GM12878 (cell line): ENCODE measurements at regions not wholly inside any gene's neighbourhood (a gene's known extent, or its start where the extent isn't known, plus 50 kb on each side); places are given as distances from the start of the nearest gene placed in this dataset.

Experiments used
- ATAC-seq: fragments of 200-7000 bp; cut with Tn5 transposase; 3 replicates; pipeline ENCODE4 v1.9.1; 2020; ENCODE audit warnings: mild to moderate bottlenecking, moderate library complexity
- BruUV-seq: library from RNA; stranded (reverse); fragments of 400-500 nt; replicated peaks from 2 replicates; lab custom pipeline; 2021; lab: Mats Ljungman, UMichigan
- CTCF ChIA-PET: fragments of 300-600 bp; sonication (Branson Sonifier 250); formaldehyde crosslinking; extraction: SDS; loops from one replicate; lab custom pipeline; 2021; ENCODE audit warnings: inconsistent platforms; lab: Yijun Ruan, JAX
- POLR2A ChIA-PET: fragments of 350-600 bp; formaldehyde crosslinking; extraction: SDS; loops from one replicate; lab custom pipeline; 2021; ENCODE audit warnings: inconsistent platforms; lab: Charles Lee
- RAD21 ChIA-PET: fragments of 300-600 bp; sonication (Branson Sonifier 250); formaldehyde crosslinking; loops from one replicate; lab custom pipeline; 2023; ENCODE audit warnings: antibody characterized with exemption; ENCODE audit not compliant: unreplicated experiment; lab: Charles Lee
- SMC1A ChIA-PET: fragments of 300-600 bp; sonication (Branson Sonifier 250); formaldehyde crosslinking; loops from one replicate; lab custom pipeline; 2023; ENCODE audit not compliant: unreplicated experiment, uncharacterized antibody; lab: Charles Lee
- DNase-seq: peaks from one replicate; pipeline ENCODE4 v3.0.0-alpha.2; 2011; ENCODE audit warnings: low read depth, low spot score
- FAIRE-seq: peaks from 3 replicates; lab custom pipeline; 2011; peaks lifted over from hg19 to GRCh38; lab: Jason Lieb, UNC
- H2AFZ ChIP-seq: 2 replicates; pipeline ENCODE4 v1.6.0; 2011; ENCODE audit warnings: low read depth, low read length, control low read depth; ENCODE audit not compliant: control insufficient read depth
- H3K27ac ChIP-seq: 2 replicates; pipeline ENCODE4 v1.5.1; 2011; ENCODE audit warnings: control low read depth; ENCODE audit not compliant: control insufficient read depth, insufficient read depth
- H3K27me3 ChIP-seq, 2 experiments: replicated peaks in 1 of 2; 2 replicates each; pipeline versions ENCODE4 v1.6.0 to v1.6.1; 2011; ENCODE audit warnings: low read length in 1 of 2; ENCODE audit not compliant: control insufficient read depth in 2 of 2, insufficient read depth in 2 of 2
- H3K36me3 ChIP-seq, 2 experiments: 2 replicates each; pipeline ENCODE4 v1.5.1; 2011; ENCODE audit warnings: low read length in 1 of 2; ENCODE audit not compliant: control insufficient read depth in 2 of 2, insufficient read depth in 2 of 2
- H3K4me1 ChIP-seq: 2 replicates; pipeline ENCODE4 v1.6.1; 2011; ENCODE audit warnings: mild to moderate bottlenecking, low read length, moderate library complexity, mixed read lengths; ENCODE audit not compliant: control insufficient read depth, insufficient read depth
- H3K4me2 ChIP-seq: 2 replicates; pipeline ENCODE4 v1.6.0; 2011; ENCODE audit warnings: control low read depth; ENCODE audit not compliant: control insufficient read depth, insufficient read depth
- H3K4me3 ChIP-seq: fragments of 200-600 bp; sonication (generic); 2 replicates; pipeline ENCODE4 v1.5.1; 2016
- H3K79me2 ChIP-seq: 2 replicates; pipeline ENCODE4 v1.6.0; 2011; ENCODE audit warnings: low read length; ENCODE audit not compliant: control insufficient read depth, insufficient read depth
- H3K9ac ChIP-seq: 2 replicates; pipeline ENCODE4 v1.8.0; 2011; ENCODE audit warnings: low read length, control low read depth, mixed read lengths; ENCODE audit not compliant: control insufficient read depth, insufficient read depth
- H3K9me3 ChIP-seq: replicated peaks from 3 replicates; pipeline ENCODE4 v1.5.1; 2011; ENCODE audit warnings: mild to moderate bottlenecking, low read length; ENCODE audit not compliant: control insufficient read depth, insufficient read depth
- H4K20me1 ChIP-seq: 2 replicates; pipeline ENCODE4 v1.6.0; 2011; ENCODE audit not compliant: control insufficient read depth, insufficient read depth
- ATF7 ChIP-seq: fragments of 450-650 bp; IDR thresholded peaks from 2 replicates; pipeline ENCODE4 v1.6.1; 2016; ENCODE audit warnings: low read depth, mild to moderate bottlenecking
- BACH1 ChIP-seq: fragments of 450-650 bp; IDR thresholded peaks from 2 replicates; pipeline ENCODE4 v1.6.1; 2017; ENCODE audit warnings: mild to moderate bottlenecking, borderline replicate concordance
- CHD1 ChIP-seq: IDR thresholded peaks from 2 replicates; pipeline ENCODE4 v1.6.1; 2012; ENCODE audit warnings: low read depth, low read length, improper control_type of control experiment
- CREM ChIP-seq: IDR thresholded peaks from 2 replicates; pipeline ENCODE4 v1.6.1; 2014; ENCODE audit warnings: antibody characterized with exemption, low read depth
- DPF2 ChIP-seq: fragments of 450-650 bp; IDR thresholded peaks from 2 replicates; pipeline ENCODE4 v1.6.1; 2017; ENCODE audit warnings: mild to moderate bottlenecking
- EED ChIP-seq: sonication (generic); IDR thresholded peaks from 2 replicates; pipeline ENCODE4 v1.6.1; 2016; ENCODE audit warnings: antibody characterized with exemption, low read depth
- GABPA ChIP-seq: IDR thresholded peaks from 2 replicates; pipeline ENCODE4 v1.6.1; 2014; ENCODE audit warnings: antibody characterized with exemption, low read depth, mild to moderate bottlenecking, inconsistent platforms
- HDAC2 ChIP-seq: fragments of 200-600 bp; sonication (generic); IDR thresholded peaks from 2 replicates; pipeline ENCODE4 v1.6.1; 2017
- HDGF ChIP-seq: fragments of 450-650 bp; IDR thresholded peaks from 2 replicates; pipeline ENCODE4 v1.6.1; 2016; ENCODE audit warnings: antibody characterized with exemption
- POU2F2 ChIP-seq: IDR thresholded peaks from 3 replicates; pipeline ENCODE4 v1.6.1; 2011; ENCODE audit warnings: low read depth, mild to moderate bottlenecking, low read length, borderline replicate concordance
- RAD51 ChIP-seq: fragments of 450-650 bp; IDR thresholded peaks from 2 replicates; pipeline ENCODE4 v1.6.1; 2016; ENCODE audit warnings: moderate library complexity, mild to moderate bottlenecking, inconsistent platforms
- SPI1 ChIP-seq: IDR thresholded peaks from 2 replicates; pipeline ENCODE4 v1.6.1; 2011; ENCODE audit warnings: low read depth, mild to moderate bottlenecking, low read length, moderate library complexity, borderline replicate concordance; ENCODE audit not compliant: insufficient read depth
- STAT3 ChIP-seq: IDR thresholded peaks from 2 replicates; pipeline ENCODE4 v1.6.1; 2011; ENCODE audit warnings: low read depth, low read length, improper control_type of control experiment
- WGBS: methylation state at CpG from one replicate; pipeline ENCODE4 v1.1.6; 2016; ENCODE audit warnings: low lambda C conversion rate; ENCODE audit not compliant: insufficient replicate concordance, insufficient coverage; ENCODE audit errors: missing lambda C conversion rate; 5-methylcytosine and 5-hydroxymethylcytosine counted together
- in situ Hi-C: fragments of 300-500 bp; cut with MboI; formaldehyde crosslinking; loops from 9 replicates; pipeline ENCODE4 v1.14.3; 2018; ENCODE audit warnings: mixed read lengths
- intact Hi-C: fragments of 100-400 bp; cut with micrococcal nuclease; formaldehyde crosslinking; loops from one replicate; pipeline ENCODE4 v1.14.2; 2022; ENCODE audit not compliant: unreplicated experiment
- TF ChIP-seq, protein P1 (sequence below): IDR thresholded peaks from 2 replicates; pipeline ENCODE4 v1.6.1; 2012; ENCODE audit warnings: low read depth, low read length, improper control_type of control experiment
- TF ChIP-seq, protein P2 (sequence below), 3 experiments: IDR thresholded peaks in 2 of 3; conservative IDR thresholded peaks in 1 of 3; 2 replicates each; pipeline ENCODE4 v1.5.1; 2011; ENCODE audit warnings: low read depth in 3 of 3, low read length in 3 of 3, mild to moderate bottlenecking in 3 of 3, control low read depth in 2 of 3, moderate library complexity in 2 of 3, inconsistent platforms in 1 of 3, mixed read lengths in 1 of 3; ENCODE audit not compliant: control insufficient read depth in 2 of 3, insufficient read depth in 1 of 3; ENCODE audit errors: extremely low read depth in 1 of 3
- TF ChIP-seq, protein P3 (sequence below): fragments of 450-650 bp; IDR thresholded peaks from 2 replicates; pipeline ENCODE4 v1.6.1; 2016; ENCODE audit warnings: mild to moderate bottlenecking
- TF ChIP-seq, protein P4 (sequence below): fragments of 450-650 bp; IDR thresholded peaks from 2 replicates; pipeline ENCODE4 v1.6.1; 2017; ENCODE audit warnings: antibody characterized with exemption, mild to moderate bottlenecking, moderate library complexity
- TF ChIP-seq, protein P5 (sequence below): fragments of 450-650 bp; IDR thresholded peaks from 2 replicates; pipeline ENCODE4 v1.6.1; 2016; ENCODE audit warnings: mild to moderate bottlenecking

DNA sequence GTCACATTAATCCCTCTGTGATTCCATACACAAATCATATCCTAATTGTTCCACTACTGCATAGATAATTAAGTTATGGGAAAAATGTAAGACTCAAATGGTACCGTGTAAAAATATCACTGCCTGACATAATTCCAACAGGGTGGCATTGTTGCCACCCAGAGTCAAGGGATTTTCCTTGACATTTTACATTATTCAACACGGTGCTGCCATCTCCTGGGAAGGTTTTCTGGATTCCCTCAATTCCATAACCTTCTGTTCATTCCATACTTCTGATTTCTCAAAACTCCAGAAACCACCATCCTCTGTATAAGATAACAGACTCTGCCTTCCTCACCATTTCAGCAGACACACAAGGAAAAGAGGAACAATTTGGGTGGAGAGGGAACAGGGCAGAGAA is 495.9 kb downstream of the XPNPEP1 start (continued):
- TF ChIP-seq SPI1, result no peak
- no peak for TF ChIP-seq POU2F2
- TF ChIP-seq BACH1, result no peak
- TF ChIP-seq RAD51, result no peak
- no peak for TF ChIP-seq HDAC2
- no peak for TF ChIP-seq CHD1
- TF ChIP-seq DPF2, result no peak
- TF ChIP-seq, protein P1, sequence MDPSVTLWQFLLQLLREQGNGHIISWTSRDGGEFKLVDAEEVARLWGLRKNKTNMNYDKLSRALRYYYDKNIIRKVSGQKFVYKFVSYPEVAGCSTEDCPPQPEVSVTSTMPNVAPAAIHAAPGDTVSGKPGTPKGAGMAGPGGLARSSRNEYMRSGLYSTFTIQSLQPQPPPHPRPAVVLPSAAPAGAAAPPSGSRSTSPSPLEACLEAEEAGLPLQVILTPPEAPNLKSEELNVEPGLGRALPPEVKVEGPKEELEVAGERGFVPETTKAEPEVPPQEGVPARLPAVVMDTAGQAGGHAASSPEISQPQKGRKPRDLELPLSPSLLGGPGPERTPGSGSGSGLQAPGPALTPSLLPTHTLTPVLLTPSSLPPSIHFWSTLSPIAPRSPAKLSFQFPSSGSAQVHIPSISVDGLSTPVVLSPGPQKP, result no peak
- TF ChIP-seq CREM, result no peak
- TF ChIP-seq EED, result no peak
- no peak for TF ChIP-seq STAT3
- TF ChIP-seq, all 136 proteins: peak for 0

DNA sequence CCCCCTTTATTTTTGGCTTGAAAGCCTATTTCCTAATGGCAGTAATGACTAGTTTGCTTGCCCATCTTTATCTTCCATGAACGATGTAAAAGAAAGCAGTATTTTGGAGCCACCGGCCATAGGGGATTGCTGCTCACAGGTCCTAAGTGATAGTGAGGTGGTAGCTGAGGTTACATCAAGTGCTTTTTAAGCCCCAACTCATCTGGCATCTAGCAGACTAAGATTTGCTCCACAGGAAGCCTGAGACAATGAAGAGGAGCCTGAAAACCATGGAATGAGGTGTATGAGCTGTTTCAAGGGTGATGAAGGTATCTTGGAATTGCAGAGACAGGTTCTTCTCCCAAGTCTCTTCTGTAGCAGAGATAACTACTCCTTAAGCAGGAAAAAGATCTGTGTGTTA is 496.3 kb downstream of the XPNPEP1 start:
- H3K4me3 ChIP-seq, result no peak overlapping the region
- ChIA-PET RAD21 (no interaction called here), SMC1A (no interaction called here), POLR2A (no interaction called here), CTCF (no interaction called here)
- H3K36me3 ChIP-seq, result no peaks in the 10 kb centered on the region
- no peak overlapping the region for H3K4me2 ChIP-seq
- H3K79me2 ChIP-seq, result no peaks in the 10 kb centered on the region
- H3K4me1 ChIP-seq, result no peaks in the 10 kb centered on the region
- intact Hi-C loops (no loop called here), in situ Hi-C loops (no loop called here)
- H4K20me1 ChIP-seq, result no peaks in the 10 kb centered on the region
- H2AFZ ChIP-seq, result no peak overlapping the region
- FAIRE-seq, result no peak
- no peak overlapping the region for H3K9ac ChIP-seq
- no peaks in the 10 kb centered on the region for H3K27me3 ChIP-seq
- H3K27ac ChIP-seq, result no peak overlapping the region
- no peak for ATAC-seq
- DNase-seq, result no peak
- WGBS, result 67% methylated on average over 2 of the region's 2 CpGs
- H3K9me3 ChIP-seq, result no peaks in the 10 kb centered on the region
- BruUV-seq, result no TSS peak
- TF ChIP-seq, protein P2, sequence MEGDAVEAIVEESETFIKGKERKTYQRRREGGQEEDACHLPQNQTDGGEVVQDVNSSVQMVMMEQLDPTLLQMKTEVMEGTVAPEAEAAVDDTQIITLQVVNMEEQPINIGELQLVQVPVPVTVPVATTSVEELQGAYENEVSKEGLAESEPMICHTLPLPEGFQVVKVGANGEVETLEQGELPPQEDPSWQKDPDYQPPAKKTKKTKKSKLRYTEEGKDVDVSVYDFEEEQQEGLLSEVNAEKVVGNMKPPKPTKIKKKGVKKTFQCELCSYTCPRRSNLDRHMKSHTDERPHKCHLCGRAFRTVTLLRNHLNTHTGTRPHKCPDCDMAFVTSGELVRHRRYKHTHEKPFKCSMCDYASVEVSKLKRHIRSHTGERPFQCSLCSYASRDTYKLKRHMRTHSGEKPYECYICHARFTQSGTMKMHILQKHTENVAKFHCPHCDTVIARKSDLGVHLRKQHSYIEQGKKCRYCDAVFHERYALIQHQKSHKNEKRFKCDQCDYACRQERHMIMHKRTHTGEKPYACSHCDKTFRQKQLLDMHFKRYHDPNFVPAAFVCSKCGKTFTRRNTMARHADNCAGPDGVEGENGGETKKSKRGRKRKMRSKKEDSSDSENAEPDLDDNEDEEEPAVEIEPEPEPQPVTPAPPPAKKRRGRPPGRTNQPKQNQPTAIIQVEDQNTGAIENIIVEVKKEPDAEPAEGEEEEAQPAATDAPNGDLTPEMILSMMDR (IDR thresholded peaks at IDR 0.05 in 2 of 3, conservative IDR thresholded peaks at IDR 0.05 in 1 of 3; ENCODE audit: control insufficient read depth in 2 of 3, extremely low read depth in 1 of 3, insufficient read depth in 1 of 3, low read depth in 3 of 3, low read length in 3 of 3), result no peak
- TF ChIP-seq GABPA (no peak), ATF7 (no peak), HDGF (no peak)
- TF ChIP-seq, protein P3, sequence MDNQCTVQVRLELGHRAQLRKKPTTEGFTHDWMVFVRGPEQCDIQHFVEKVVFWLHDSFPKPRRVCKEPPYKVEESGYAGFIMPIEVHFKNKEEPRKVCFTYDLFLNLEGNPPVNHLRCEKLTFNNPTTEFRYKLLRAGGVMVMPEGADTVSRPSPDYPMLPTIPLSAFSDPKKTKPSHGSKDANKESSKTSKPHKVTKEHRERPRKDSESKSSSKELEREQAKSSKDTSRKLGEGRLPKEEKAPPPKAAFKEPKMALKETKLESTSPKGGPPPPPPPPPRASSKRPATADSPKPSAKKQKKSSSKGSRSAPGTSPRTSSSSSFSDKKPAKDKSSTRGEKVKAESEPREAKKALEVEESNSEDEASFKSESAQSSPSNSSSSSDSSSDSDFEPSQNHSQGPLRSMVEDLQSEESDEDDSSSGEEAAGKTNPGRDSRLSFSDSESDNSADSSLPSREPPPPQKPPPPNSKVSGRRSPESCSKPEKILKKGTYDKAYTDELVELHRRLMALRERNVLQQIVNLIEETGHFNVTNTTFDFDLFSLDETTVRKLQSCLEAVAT, result no peak
- TF ChIP-seq, protein P4, sequence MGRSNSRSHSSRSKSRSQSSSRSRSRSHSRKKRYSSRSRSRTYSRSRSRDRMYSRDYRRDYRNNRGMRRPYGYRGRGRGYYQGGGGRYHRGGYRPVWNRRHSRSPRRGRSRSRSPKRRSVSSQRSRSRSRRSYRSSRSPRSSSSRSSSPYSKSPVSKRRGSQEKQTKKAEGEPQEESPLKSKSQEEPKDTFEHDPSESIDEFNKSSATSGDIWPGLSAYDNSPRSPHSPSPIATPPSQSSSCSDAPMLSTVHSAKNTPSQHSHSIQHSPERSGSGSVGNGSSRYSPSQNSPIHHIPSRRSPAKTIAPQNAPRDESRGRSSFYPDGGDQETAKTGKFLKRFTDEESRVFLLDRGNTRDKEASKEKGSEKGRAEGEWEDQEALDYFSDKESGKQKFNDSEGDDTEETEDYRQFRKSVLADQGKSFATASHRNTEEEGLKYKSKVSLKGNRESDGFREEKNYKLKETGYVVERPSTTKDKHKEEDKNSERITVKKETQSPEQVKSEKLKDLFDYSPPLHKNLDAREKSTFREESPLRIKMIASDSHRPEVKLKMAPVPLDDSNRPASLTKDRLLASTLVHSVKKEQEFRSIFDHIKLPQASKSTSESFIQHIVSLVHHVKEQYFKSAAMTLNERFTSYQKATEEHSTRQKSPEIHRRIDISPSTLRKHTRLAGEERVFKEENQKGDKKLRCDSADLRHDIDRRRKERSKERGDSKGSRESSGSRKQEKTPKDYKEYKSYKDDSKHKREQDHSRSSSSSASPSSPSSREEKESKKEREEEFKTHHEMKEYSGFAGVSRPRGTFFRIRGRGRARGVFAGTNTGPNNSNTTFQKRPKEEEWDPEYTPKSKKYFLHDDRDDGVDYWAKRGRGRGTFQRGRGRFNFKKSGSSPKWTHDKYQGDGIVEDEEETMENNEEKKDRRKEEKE, result no peak
- TF ChIP-seq, protein P5, sequence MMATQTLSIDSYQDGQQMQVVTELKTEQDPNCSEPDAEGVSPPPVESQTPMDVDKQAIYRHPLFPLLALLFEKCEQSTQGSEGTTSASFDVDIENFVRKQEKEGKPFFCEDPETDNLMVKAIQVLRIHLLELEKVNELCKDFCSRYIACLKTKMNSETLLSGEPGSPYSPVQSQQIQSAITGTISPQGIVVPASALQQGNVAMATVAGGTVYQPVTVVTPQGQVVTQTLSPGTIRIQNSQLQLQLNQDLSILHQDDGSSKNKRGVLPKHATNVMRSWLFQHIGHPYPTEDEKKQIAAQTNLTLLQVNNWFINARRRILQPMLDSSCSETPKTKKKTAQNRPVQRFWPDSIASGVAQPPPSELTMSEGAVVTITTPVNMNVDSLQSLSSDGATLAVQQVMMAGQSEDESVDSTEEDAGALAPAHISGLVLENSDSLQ, result no peak
